22Rv1 (cell line): ENCODE measurements at regions not wholly inside any gene's neighbourhood (a gene's known extent, or its start where the extent isn't known, plus 50 kb on each side); places are given as distances from the start of the nearest gene placed in this dataset.

ENCODE experiments used
- H3K27ac ChIP-seq: fragments of 450-650 bp; 2 replicates; pipeline ENCODE4 v1.5.1; 2017
- ZFX ChIP-seq: fragments of 450-650 bp; IDR thresholded peaks from 2 replicates; pipeline ENCODE4 v1.6.1; 2017; ENCODE audit warnings: antibody characterized with exemption, borderline replicate concordance
- TF ChIP-seq, protein P1 (sequence below): fragments of 450-650 bp; IDR thresholded peaks from 2 replicates; pipeline ENCODE4 v1.5.1; 2017; ENCODE audit warnings: mild to moderate bottlenecking

DNA sequence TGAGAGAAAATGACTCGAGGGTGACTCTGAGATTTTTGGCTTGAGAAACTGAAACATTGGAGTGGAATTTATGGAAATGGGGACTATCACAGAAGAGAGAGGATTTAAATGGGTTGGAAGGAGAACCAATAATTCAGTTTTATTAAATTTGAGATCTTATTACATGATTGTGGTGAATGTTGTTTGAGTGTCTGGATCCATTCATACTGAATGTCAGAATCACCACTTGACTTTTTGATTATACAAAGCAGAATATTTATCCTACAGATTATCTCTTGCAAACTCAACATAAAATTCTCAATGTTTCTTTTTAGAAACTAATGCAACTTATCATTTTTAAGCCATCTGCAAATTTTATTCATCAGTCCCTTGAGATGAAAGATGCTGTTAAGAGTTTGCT, 332.8 kb downstream of the CNTN3 start:
- TF ChIP-seq, protein P1, sequence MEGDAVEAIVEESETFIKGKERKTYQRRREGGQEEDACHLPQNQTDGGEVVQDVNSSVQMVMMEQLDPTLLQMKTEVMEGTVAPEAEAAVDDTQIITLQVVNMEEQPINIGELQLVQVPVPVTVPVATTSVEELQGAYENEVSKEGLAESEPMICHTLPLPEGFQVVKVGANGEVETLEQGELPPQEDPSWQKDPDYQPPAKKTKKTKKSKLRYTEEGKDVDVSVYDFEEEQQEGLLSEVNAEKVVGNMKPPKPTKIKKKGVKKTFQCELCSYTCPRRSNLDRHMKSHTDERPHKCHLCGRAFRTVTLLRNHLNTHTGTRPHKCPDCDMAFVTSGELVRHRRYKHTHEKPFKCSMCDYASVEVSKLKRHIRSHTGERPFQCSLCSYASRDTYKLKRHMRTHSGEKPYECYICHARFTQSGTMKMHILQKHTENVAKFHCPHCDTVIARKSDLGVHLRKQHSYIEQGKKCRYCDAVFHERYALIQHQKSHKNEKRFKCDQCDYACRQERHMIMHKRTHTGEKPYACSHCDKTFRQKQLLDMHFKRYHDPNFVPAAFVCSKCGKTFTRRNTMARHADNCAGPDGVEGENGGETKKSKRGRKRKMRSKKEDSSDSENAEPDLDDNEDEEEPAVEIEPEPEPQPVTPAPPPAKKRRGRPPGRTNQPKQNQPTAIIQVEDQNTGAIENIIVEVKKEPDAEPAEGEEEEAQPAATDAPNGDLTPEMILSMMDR = no peak
- no peak for TF ChIP-seq ZFX
- H3K27ac ChIP-seq = no peak overlapping the region

GRCh38 chr3:74273555-74274402, 340.7 kb downstream of the CNTN3 start:
- H3K27ac ChIP-seq = no peak overlapping the region
- no peak for TF ChIP-seq ZFX
- TF ChIP-seq, protein P1 = no peak

DNA sequence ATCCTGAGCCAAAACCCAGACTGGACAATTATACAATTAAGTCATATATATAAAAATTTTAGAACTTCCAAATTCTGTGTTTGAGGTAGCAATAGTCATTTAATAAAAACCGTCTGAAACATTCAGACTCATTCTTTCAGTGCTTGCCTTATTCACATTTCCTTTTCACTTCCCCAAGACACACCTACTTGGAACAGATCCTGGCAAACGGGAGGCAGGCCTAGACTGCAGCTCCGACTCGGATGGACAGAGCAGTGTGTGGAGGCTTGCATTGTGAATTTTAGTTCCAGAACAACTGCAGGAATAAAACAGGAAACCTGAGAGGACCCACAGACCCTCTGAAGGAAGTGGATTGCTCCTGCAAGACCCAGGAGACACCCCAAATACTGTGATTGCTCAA, 341.4 kb downstream of the CNTN3 start:
- TF ChIP-seq, protein P1 = no peak
- TF ChIP-seq ZFX = no peak
- no peak overlapping the region for H3K27ac ChIP-seq

DNA sequence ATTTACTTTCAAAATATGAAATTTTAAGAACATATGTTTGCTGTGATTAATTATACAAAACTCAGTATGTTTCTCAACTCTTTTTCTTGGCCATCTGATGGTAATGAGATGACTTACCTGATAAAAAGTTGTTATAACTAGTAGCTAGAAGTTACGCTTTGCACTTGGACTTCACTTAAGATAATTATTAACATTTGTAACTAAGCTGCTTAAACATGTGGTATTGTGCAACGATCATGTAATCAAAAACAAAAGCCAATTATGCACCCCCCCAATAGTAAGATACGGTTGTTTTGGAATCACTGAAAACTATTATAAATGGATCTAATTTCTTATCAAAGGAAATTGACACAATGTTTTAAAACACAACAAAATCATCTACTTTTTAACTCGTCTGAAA, 342.9 kb downstream of the CNTN3 start:
- no peak overlapping the region for H3K27ac ChIP-seq
- no peak for TF ChIP-seq ZFX
- TF ChIP-seq, protein P1 = no peak

DNA sequence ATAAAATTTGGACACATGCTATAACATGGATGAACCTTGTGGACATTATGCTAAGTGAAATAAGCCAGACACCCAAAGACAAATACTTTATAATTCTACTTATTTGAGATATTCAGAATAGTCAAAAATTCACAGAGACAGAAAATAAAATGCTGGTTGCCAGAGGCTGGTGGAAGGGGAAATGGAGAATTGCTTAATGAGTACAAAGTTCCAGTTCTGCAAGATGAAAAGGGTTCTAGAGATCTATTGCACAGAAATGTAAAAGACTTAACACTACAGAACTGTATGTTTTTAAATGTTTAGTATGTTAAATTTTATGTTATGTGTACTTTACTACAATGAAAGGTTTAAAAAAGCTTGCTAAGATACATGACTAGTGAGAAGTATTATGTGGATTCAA, 344.8 kb downstream of the CNTN3 start:
- no peak overlapping the region for H3K27ac ChIP-seq
- TF ChIP-seq, protein P1 = no peak
- no peak for TF ChIP-seq ZFX

DNA sequence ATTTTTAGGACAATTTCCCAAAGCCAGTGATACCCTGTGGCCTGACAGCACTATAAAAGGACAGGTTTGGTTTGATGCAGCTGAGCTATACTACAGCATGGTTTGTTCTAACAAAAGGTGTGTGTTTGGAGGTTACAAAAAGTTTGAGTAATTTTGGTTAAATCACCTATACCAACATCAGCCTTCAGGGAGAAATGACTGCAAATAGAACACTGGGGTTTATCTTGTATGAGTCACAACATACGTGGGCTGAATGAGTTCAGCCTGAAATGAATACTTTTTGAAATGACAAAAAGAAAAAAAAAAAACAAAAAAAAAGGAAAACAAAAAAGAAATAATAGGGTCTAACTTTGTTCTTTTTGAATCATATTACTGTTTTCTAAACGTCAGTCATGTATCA, 345.7 kb downstream of the CNTN3 start:
- H3K27ac ChIP-seq = no peak overlapping the region
- TF ChIP-seq, protein P1 = no peak
- no peak for TF ChIP-seq ZFX

GRCh38 chr3:74267588-74268184, 346.8 kb downstream of the CNTN3 start:
- TF ChIP-seq ZFX = no peak
- TF ChIP-seq, protein P1 = peak; percentile 89
- H3K27ac ChIP-seq = no peak overlapping the region
